Adrenal gland (tissue), 5 donors: ENCODE measurements at regions not wholly inside any gene's neighbourhood (a gene's known extent, or its start where the extent isn't known, plus 50 kb on each side); places are given as distances from the start of the nearest gene placed in this dataset.

ENCODE experiments used
- POLR2A ChIP-seq, 2 donors: fragments of 450-650 bp; IDR thresholded peaks; one replicate each; pipeline ENCODE4 v1.6.1; 2017; ENCODE audit warnings: antibody characterized with exemption in 2 of 2, mild to moderate bottlenecking in 2 of 2, moderate library complexity in 1 of 2
- TF ChIP-seq, protein P1 (sequence below), 6 experiments: fragments of 450-650 bp in 4 of 6; fragments of 200-600 bp in 2 of 6; sonication (generic) in 1 of 6; IDR thresholded peaks; 1 replicate in 5 of 6; 2 replicates in 1 of 6; pipeline versions ENCODE4 v1.5.1 to v1.8.0; 2016 to 2021; ENCODE audit warnings: antibody characterized with exemption in 6 of 6, mild to moderate bottlenecking in 2 of 6, moderate library complexity in 1 of 6
- donor health status: DM: no; HTN: no; CAD: no.

DNA sequence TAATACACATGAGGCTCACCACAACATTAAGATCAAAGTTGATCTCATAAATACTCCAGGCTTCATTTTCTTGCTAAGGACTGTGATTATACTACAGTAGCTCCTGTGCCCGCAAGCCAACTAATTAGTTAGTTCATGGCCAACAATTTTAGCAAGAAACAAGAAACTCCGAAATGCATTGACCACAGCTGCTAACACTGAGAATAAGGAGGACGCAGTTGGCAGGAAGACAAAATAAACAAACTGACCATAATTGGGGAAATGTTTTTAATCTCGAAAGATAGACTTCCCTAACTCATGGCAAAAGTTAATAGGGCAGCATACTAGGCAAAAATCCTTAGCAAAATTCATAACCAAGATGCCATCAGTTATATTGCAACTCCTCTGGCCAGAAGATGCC lies 115.5 kb upstream of the SPEF2 start:
- TF ChIP-seq, protein P1, sequence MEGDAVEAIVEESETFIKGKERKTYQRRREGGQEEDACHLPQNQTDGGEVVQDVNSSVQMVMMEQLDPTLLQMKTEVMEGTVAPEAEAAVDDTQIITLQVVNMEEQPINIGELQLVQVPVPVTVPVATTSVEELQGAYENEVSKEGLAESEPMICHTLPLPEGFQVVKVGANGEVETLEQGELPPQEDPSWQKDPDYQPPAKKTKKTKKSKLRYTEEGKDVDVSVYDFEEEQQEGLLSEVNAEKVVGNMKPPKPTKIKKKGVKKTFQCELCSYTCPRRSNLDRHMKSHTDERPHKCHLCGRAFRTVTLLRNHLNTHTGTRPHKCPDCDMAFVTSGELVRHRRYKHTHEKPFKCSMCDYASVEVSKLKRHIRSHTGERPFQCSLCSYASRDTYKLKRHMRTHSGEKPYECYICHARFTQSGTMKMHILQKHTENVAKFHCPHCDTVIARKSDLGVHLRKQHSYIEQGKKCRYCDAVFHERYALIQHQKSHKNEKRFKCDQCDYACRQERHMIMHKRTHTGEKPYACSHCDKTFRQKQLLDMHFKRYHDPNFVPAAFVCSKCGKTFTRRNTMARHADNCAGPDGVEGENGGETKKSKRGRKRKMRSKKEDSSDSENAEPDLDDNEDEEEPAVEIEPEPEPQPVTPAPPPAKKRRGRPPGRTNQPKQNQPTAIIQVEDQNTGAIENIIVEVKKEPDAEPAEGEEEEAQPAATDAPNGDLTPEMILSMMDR (IDR thresholded peaks at IDR 0.05): no peak
- no peak for TF ChIP-seq POLR2A (IDR thresholded peaks at IDR 0.05)
